G401.6 (cell line): ENCODE measurements at regions not wholly inside any gene's neighbourhood (a gene's known extent, or its start where the extent isn't known, plus 50 kb on each side); places are given as distances from the start of the nearest gene placed in this dataset.

ENCODE experiments used
- FAIRE-seq: peaks from 2 replicates; lab custom pipeline; 2012; peaks lifted over from hg19 to GRCh38; lab: Jason Lieb, UNC

- no peak for FAIRE-seq
Observed at GRCh38 chr6:141451181-141451510, 681.6 kb upstream of the GJE1 start.

GRCh38 chr6:141445928-141446628 lies 686.6 kb upstream of the GJE1 start:
- no peak for FAIRE-seq

GRCh38 chr6:141443668-141444289 lies 688.9 kb upstream of the GJE1 start:
- FAIRE-seq: no peak

GRCh38 chr6:141443032-141443431 lies 689.7 kb upstream of the GJE1 start:
- no peak for FAIRE-seq

GRCh38 chr6:141439513-141439912 lies 693.2 kb upstream of the GJE1 start:
- FAIRE-seq: peak; percentile 37

GRCh38 chr6:141437685-141438084 lies 695.0 kb upstream of the GJE1 start:
- no peak for FAIRE-seq

- FAIRE-seq: no peak
Observed at GRCh38 chr6:141437011-141437410, 695.7 kb upstream of the GJE1 start.

GRCh38 chr6:141426400-141426980 lies 706.2 kb upstream of the GJE1 start:
- FAIRE-seq: no peak

- no peak for FAIRE-seq
Observed at GRCh38 chr6:141421378-141421777, 711.3 kb upstream of the GJE1 start.

- FAIRE-seq: no peak
Observed at GRCh38 chr6:141418076-141418475, 714.6 kb upstream of the GJE1 start.

GRCh38 chr6:141415896-141416295 lies 716.8 kb upstream of the GJE1 start:
- FAIRE-seq: no peak

GRCh38 chr6:141413196-141413595 lies 719.5 kb upstream of the GJE1 start:
- FAIRE-seq: no peak

- no peak for FAIRE-seq
Observed at GRCh38 chr6:141406761-141407160, 726.0 kb upstream of the GJE1 start.

- no peak for FAIRE-seq
Observed at GRCh38 chr6:141403827-141404226, 728.9 kb upstream of the GJE1 start.

GRCh38 chr6:141403103-141403502 lies 729.6 kb upstream of the GJE1 start:
- FAIRE-seq: no peak

GRCh38 chr6:141402489-141402888 lies 730.2 kb upstream of the GJE1 start:
- no peak for FAIRE-seq

GRCh38 chr6:141401851-141402250 lies 730.9 kb upstream of the GJE1 start:
- no peak for FAIRE-seq

- no peak for FAIRE-seq
Observed at GRCh38 chr6:141401168-141401567, 731.6 kb upstream of the GJE1 start.

- no peak for FAIRE-seq
Observed at GRCh38 chr6:141398949-141399348, 733.8 kb upstream of the GJE1 start.

GRCh38 chr6:141395443-141396008 lies 737.2 kb upstream of the GJE1 start:
- FAIRE-seq: no peak

GRCh38 chr6:141394565-141395051 lies 738.1 kb upstream of the GJE1 start:
- FAIRE-seq: no peak

- no peak for FAIRE-seq
Observed at GRCh38 chr6:141394125-141394536, 738.6 kb upstream of the GJE1 start.

- no peak for FAIRE-seq
Observed at GRCh38 chr6:141393405-141394124, 739.2 kb upstream of the GJE1 start.
